ENCODE measurements at regions not wholly inside any gene's neighbourhood (a gene's known extent, or its start where the extent isn't known, plus 50 kb on each side); places are given as distances from the start of the nearest gene placed in this dataset.
"Not testable (repeated sequence)": the region's sequence is repeated elsewhere in the genome, so short reads cannot be mapped to it uniquely, and the experiment has no call there.

DNA sequence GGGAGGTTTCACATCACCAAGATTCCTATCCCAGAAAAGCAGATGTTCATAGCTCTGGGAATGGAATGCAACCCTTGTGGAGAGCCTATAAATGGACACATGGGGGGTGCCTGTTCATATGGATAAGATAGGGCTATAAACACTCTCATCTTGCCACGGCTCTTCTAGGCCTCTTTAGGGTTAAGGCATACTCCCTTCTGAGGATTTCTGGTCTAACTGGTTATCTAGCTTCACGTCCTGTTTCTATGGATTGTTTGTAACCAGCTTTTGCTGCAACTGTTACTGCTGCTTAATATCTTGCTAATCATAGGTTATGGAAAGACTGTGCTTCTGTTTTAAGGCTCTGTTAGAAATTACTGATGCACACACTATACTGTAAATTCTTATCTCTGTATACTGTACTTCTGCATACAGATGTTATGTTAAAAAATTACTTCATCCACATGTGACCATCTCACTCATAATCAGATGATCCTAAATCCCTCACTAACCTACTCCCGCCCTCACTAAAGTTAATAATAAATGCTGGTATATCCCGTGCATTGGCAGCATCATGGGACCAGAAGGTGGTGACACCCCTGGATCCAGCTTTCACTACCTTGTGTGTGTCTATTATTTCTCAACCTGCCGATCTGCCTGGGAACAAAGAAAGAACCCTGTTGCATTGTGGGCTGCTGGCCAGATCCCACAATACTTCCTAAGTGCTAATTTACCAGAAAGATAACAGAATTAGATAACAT is 68.7 kb downstream of the PRKAB2 start:
- not testable (repeated sequence) for ATAC-seq, DNase-seq

DNA sequence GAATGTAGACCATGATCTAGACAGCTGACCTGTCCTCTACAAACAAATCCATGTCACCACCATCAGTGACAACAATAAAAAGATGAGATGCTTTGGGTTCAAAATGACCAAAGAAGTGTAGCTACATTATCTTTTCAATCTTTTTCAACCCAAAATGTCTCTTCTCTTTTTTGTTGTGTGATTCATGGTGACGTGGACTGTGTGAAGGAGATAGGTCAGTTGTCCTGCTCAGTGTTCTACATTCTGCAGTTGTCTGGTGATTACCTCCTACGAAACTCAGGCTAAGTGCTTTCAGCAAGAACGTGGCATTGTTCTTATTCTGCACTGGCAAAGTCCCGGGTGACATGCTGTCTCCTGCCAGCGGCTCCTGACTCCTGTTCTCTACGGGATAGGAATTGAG is 73.1 kb downstream of the PRKAB2 start:
- ATAC-seq (no peak), DNase-seq (no peak)

GRCh38 chr1:147098338-147098973 is 73.8 kb downstream of the PRKAB2 start:
- peak; percentile 40 for DNase-seq
- ATAC-seq = not testable (repeated sequence)

DNA sequence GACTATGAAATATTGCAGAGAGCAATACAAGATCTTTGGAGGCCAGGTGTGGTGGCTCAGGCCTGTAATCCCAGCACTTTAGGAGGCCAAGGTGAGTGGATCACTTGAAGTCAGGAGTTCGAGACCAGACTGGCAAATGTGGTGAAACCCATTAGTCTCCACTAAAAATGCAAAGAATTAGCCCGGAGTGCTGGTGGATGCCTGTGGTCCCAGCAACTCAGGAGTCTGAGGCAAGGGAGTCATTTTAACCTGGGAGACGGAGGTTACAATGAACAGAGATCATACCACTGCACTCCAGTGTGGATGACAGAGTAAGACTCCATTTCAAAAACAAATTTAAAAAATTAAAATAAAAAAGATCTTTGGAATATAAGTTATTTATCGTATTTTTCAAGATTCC is 76.6 kb downstream of the PRKAB2 start:
- DNase-seq (no peak), ATAC-seq (no peak)

GRCh38 chr1:147091801-147092200 is 80.5 kb downstream of the PRKAB2 start:
- DNase-seq (no peak), ATAC-seq (no peak)

GRCh38 chr1:147089457-147089856 is 82.8 kb downstream of the PRKAB2 start:
- no peak for DNase-seq
- no peak for ATAC-seq

- ATAC-seq (no peak), DNase-seq (no peak)
Observed at GRCh38 chr1:147086129-147086528, 86.1 kb downstream of the PRKAB2 start.

- peak; percentile 87 for DNase-seq
- peak; percentile 89 for ATAC-seq
Observed at GRCh38 chr1:147084273-147085096, 87.8 kb downstream of the PRKAB2 start.

DNA sequence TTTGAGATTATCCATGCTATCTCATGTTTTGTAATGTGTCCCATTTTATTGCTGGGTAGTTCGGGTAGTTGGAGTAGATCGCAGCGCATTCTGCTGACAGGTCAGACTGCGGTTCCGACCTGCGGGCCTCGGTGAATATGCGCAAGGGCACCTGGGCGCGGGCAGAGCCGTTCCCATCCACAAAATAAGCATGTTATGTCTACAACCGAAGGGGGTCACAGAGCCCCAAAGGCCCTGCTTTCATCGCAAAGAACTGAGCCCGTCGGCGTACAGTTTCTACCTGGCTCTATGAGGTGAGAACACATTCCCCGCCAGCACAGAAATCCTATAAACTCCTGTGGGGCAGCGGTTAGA is 88.4 kb downstream of the PRKAB2 start:
- ATAC-seq (no peak), DNase-seq (no peak)

DNA sequence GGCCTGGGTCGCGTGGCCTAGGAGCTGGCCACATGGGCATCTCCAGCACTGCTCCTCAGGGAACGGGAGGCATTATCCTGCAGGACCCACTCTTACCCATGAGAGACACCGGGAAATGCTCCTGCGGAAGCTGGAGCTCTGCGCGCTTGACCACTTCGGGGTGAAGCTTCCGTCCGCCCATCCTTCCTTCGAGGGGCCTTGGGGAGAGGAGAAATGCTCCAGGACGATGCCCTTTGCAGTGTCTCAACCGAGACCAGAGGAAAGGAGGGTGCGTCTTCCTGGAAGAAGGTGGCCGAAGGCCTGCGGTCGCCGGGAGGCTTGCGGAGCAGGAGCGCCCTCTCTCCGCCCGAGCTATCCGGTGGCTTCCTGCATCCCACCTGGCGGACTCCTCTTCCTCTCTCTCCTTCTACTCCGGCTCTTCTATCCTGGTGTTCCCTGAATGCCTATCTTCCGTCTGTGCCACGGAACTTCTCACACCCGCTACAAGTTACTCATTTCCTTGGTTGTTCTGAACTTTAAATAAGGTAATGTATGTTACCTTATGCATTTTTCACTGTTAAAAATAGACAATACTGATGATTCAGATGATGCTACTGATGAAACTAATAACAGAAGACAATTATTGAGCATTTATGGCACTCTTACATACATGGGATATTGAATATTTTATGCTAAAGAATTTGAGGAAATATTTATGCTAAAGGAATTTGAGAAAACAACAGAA is 91.4 kb downstream of the PRKAB2 start:
- ATAC-seq = no peak
- no peak for DNase-seq

DNA sequence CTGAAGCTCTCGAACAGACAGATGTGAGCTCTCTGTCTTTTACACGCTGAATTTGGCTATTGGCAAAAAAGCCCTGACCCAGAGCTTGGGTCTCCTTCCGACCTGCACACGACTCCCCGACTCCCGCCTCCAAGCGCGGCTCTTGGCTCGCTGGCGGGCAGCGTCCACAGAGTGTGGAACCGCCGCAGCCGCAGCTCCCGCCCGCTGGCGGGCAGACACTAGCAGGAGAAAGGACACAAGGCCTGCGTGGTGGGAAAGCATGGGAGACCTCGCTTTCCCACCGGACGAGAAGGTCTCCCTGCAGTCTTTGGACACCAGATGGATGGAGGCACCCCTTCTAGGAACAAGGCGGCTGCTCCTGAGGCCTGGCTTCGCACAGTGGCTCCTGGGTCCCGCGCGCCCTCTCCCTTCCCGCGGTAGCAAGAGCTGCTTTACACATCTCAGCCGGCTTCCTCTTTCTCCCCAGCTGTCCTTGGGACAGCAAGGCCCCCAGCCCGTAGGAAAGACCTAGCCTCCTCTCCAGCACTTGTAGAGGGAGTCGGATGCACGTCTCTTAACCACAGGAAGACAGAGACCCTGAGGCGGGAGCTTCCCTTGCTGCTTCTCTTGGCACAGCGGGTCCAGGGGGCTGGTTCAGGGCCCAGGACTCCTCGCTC is 92.1 kb downstream of the PRKAB2 start:
- ATAC-seq (no peak), DNase-seq (no peak)

GRCh38 chr1:147079400-147080005 is 92.8 kb downstream of the PRKAB2 start:
- no peak for ATAC-seq
- DNase-seq = no peak

DNA sequence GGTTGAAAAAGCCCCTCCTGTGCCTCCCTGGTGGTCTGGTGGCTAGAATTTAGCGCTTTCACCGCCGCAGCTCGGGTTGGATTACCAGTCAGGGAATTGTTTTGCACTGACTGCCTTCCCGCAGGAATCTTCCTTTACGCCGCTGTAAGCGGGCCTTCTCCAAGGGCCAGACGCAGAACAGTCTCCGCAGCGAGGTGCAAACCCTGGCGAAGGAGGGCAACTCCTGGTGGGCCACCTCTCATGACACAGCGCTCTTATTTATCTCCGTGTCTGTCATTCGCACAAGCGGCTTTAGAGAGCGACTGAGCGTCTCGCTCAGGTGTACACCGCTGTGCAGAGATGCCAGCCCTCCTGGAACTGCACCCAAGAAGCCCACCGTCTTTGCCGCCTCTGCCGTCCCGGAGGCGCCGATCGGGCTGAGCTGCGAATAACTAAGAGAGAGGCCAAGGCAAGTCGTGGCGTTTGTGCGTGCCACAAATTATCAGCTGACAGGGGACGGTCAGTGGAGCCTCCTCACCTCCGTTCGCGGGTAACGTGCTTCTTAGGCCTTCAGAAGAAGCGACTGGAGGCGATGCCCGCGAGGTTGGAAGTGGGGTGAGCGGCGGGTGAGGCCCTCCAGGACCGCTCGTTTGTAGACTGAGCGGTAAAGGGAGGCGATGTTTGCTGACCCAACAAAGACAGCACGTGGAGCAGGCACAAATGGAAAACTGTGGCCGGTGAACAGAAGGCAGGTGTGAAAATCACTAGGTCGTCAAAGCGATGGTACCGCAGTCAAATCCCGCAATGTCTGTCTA is 93.5 kb downstream of the PRKAB2 start:
- ATAC-seq (no peak), DNase-seq (no peak)

GRCh38 chr1:147077936-147078605 is 94.2 kb downstream of the PRKAB2 start:
- ATAC-seq (no peak), DNase-seq (no peak)

DNA sequence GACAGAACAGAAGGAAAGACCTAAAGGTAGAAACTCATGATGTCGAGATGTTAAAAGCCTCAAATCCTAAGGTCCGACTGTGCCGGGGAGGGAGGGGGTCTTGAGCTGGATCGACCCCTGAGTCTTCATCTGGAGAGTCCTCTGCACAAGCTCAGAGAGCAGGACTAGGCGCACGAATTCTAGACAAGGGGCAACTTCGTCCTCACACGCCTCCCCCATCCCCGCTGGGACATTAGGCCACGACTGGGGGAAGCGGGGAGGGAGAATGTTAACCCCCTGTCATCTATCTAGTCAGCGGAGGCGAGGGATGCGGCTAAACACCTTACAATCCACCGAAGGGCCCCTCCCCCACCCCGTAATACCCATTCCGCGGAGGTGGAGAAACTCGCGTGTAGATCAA is 94.7 kb downstream of the PRKAB2 start:
- no peak for DNase-seq
- ATAC-seq = no peak

GRCh38 chr1:147077081-147077480 is 95.2 kb downstream of the PRKAB2 start:
- no peak for DNase-seq
- no peak for ATAC-seq

DNA sequence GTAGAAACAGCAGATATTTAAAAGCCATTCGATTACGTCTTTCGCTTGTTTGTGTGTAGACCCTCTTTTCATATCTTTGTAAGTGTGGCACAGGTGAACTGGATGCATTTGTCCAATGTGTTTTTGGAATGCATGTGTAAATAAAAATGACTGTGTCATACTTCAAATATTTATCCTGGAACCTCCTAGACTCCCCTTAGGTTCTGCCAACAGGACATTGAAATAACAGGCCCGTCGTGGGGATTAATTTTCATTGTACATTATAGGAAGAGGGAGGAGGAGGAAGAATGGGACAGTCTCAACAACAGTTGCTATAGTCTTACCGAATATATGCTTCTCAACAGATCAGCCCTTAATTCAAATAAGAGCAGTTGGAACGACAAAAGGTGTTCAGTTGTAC is 95.8 kb downstream of the PRKAB2 start:
- ATAC-seq (no peak), DNase-seq (no peak)

GRCh38 chr1:147072482-147073432 is 99.5 kb downstream of the PRKAB2 start:
- peak; percentile 66 for ATAC-seq
- DNase-seq = no peak

DNA sequence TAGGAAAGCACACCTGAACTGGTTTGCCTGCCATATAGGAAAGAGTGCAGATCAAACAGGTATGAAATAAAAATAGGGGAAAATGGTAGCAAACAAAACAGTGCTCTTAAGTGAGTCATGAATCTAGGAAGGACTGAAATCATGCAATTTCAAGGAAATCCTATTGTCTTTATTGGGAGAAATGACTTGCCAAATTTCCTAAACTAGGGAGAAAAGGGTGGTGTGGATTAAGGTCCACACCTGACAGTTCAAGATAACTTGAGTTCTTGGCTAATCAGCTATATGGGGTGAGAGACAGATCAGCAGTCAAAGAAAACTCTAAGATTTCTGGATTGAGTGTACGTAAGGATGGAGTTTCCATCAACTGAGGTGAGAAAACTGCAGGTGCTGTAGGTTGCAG is 101.1 kb downstream of the PRKAB2 start:
- ATAC-seq = no peak
- no peak for DNase-seq
